Bronchial epithelial cell (primary cell): ENCODE measurements at regions not wholly inside any gene's neighbourhood (a gene's known extent, or its start where the extent isn't known, plus 50 kb on each side); places are given as distances from the start of the nearest gene placed in this dataset.

Experiments used
- DNase-seq: peaks from one replicate; pipeline ENCODE4 v3.0.0-alpha.2; 2010; ENCODE audit warnings: low read depth
- FAIRE-seq: peaks from 2 replicates; lab custom pipeline; 2011; peaks lifted over from hg19 to GRCh38; lab: Jason Lieb, UNC
- H3K27me3 ChIP-seq: 2 replicates; pipeline ENCODE4 v1.5.1; 2011; ENCODE audit warnings: low read length; ENCODE audit not compliant: control insufficient read depth, insufficient read depth
- H3K36me3 ChIP-seq: 2 replicates; pipeline ENCODE4 v1.5.1; 2011; ENCODE audit warnings: low read length; ENCODE audit not compliant: control insufficient read depth, insufficient read depth
- H3K4me3 ChIP-seq: 2 replicates; pipeline ENCODE4 v1.5.1; 2011; ENCODE audit warnings: mild to moderate bottlenecking, low read depth, low read length, control low read depth
- TF ChIP-seq, protein P1 (sequence below): IDR thresholded peaks from 2 replicates; pipeline ENCODE4 v1.5.1; 2011; ENCODE audit warnings: mild to moderate bottlenecking, moderate library complexity, low read length, control low read depth, inconsistent platforms; ENCODE audit not compliant: insufficient read depth, severe bottlenecking

DNA sequence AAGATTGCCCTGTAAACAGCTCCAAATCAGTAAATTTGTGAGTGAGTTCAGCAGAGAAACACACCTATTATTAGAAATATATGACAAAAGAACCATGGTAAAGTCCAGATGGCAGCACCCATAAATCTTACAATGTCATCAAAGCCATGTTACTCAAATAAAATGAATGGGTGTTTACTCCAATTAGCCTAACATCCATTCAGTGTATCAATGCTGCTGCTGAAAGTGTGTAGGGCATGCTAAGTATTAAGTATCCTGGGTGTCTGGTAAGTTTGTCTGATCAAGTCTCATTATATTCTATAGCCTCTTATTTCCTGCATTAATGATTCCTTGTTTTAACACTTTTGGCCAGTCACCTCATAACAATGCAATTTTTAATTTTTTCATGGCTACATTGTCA is 185.5 kb upstream of the STEAP4 start:
- Histone ChIP-seq H3K36me3 (no peaks in the 10 kb centered on the region), H3K4me3 (no peak overlapping the region), H3K27me3 (no peaks in the 10 kb centered on the region)
- no peak for DNase-seq
- no peak for FAIRE-seq
- TF ChIP-seq, protein P1, sequence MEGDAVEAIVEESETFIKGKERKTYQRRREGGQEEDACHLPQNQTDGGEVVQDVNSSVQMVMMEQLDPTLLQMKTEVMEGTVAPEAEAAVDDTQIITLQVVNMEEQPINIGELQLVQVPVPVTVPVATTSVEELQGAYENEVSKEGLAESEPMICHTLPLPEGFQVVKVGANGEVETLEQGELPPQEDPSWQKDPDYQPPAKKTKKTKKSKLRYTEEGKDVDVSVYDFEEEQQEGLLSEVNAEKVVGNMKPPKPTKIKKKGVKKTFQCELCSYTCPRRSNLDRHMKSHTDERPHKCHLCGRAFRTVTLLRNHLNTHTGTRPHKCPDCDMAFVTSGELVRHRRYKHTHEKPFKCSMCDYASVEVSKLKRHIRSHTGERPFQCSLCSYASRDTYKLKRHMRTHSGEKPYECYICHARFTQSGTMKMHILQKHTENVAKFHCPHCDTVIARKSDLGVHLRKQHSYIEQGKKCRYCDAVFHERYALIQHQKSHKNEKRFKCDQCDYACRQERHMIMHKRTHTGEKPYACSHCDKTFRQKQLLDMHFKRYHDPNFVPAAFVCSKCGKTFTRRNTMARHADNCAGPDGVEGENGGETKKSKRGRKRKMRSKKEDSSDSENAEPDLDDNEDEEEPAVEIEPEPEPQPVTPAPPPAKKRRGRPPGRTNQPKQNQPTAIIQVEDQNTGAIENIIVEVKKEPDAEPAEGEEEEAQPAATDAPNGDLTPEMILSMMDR, result no peak

DNA sequence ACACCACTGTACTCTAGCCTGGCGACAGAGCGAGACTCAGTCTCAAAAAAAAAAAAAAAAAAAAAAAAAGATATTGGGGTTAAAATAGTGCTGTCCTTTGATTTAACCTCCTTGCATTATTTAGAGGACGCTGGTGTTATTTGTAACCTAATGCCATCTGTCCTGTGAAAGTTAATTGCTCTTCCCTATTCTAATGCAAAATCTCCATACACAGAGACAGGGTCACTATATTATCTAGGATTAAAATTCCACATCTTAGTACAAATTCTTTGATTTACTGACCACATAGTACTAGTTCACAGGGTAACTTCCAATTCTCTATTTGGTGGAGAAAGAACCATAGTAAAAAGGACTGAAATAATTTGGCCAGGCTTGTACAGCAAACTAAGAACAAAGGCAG is 184.2 kb upstream of the STEAP4 start:
- TF ChIP-seq, protein P1, result no peak
- no peak overlapping the region for H3K4me3 ChIP-seq
- no peaks in the 10 kb centered on the region for H3K36me3 ChIP-seq
- no peaks in the 10 kb centered on the region for H3K27me3 ChIP-seq
- FAIRE-seq, result no peak
- no peak for DNase-seq

DNA sequence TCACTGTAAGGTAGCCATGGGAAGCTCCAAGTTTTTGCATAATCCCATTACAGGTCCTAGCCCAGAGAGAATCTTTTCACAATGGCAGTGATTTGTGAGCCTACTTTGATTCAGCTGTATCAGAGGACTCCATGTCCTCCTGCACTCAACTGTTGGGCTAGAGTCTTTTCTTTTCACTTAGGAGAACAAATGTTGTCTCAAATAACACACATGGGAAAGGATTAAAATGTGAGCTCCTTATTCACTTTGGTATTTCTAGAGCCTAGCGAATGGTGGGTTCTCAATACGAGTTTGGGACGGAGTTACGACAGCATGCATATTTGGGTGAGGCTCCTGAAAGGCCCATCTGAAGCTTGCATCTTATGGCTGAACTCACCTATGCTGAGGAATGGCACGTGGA is 183.5 kb upstream of the STEAP4 start:
- Histone ChIP-seq H3K27me3 (no peaks in the 10 kb centered on the region), H3K36me3 (no peaks in the 10 kb centered on the region), H3K4me3 (no peak overlapping the region)
- TF ChIP-seq, protein P1, result no peak
- FAIRE-seq, result no peak
- no peak for DNase-seq

DNA sequence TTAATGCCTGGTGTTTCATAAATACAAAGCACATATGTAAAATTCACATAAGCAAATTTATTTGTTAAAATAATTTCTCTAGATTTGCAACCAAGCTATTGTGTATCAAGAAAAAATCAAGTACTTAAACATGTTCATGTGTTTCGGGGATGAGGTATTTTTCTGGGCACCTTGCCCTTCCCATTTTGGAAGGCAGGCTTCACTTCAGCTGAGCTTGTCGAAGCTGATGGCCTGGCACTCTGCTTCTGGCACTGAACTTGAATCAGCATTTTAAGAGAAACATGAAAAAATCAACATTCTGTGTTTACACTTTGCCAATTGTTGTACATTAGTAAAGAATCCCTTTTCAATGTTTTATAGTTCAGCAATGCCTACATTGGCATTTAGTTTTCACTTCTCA is 179.1 kb upstream of the STEAP4 start:
- Histone ChIP-seq H3K36me3 (no peaks in the 10 kb centered on the region), H3K4me3 (no peak overlapping the region), H3K27me3 (no peaks in the 10 kb centered on the region)
- DNase-seq (no peak), FAIRE-seq (no peak)
- TF ChIP-seq, protein P1, result no peak

DNA sequence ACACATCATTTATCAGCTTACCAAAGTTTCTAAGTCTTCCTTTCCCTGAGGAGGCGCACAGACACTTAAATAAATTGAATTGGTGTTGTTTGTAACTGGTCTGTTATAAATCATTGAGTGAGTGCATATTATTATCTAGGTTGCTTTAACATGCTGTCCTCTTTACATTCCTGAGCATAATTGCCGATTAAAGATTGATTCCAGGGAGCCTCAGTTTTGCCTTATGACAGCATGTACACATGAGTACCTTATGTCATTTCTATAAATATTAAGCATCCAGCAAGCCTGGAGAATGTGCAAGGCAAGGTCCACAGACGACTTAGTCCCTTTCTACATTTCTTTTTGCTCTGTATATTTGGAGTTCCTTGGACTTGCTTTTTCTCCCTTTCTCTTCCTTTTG is 177.9 kb upstream of the STEAP4 start:
- DNase-seq, result no peak
- no peak overlapping the region for H3K4me3 ChIP-seq
- no peaks in the 10 kb centered on the region for H3K27me3 ChIP-seq
- FAIRE-seq, result no peak
- TF ChIP-seq, protein P1, result no peak
- H3K36me3 ChIP-seq, result no peaks in the 10 kb centered on the region

DNA sequence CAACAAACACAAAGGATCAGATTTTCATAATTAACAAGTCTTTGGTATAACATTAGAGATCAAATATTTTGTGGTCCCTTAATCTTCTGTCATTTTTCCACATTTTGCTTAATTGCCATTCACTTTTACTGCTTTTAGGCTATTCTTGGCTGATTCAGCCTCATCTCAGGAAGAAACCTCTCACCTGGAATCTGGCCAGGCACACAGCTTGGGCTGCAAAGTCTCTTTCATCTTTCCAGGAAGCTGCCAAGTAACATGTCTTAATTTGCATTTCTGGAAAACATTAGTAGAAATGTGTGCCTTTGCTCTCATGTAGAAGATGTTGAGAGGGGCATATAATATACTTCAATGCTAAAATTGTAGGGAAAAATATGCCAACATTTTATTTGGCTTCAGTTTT is 174.2 kb upstream of the STEAP4 start:
- DNase-seq (peak; percentile 9), FAIRE-seq (no peak)
- H3K4me3 ChIP-seq, result no peak overlapping the region
- no peaks in the 10 kb centered on the region for H3K36me3 ChIP-seq
- TF ChIP-seq, protein P1, result no peak
- no peaks in the 10 kb centered on the region for H3K27me3 ChIP-seq
